ENCODE measurements at regions not wholly inside any gene's neighbourhood (a gene's known extent, or its start where the extent isn't known, plus 50 kb on each side); places are given as distances from the start of the nearest gene placed in this dataset.

GRCh38 chr6:163651915-163652668 is 237.6 kb downstream of the QKI start:
- no peak for DNase-seq (ENCODE audit: low spot score)

GRCh38 chr6:163651426-163651825 is 236.9 kb downstream of the QKI start:
- DNase-seq (ENCODE audit: low spot score): no peak

- DNase-seq (ENCODE audit: low spot score): no peak
Measured at GRCh38 chr6:163648868-163649267, 234.3 kb downstream of the QKI start.

- no peak for DNase-seq (ENCODE audit: low spot score)
Measured at GRCh38 chr6:163647624-163648023, 233.1 kb downstream of the QKI start.

- no peak for DNase-seq (ENCODE audit: low spot score)
Measured at GRCh38 chr6:163646866-163647265, 232.3 kb downstream of the QKI start.

GRCh38 chr6:163646133-163646532 is 231.6 kb downstream of the QKI start:
- DNase-seq (ENCODE audit: low spot score): no peak

GRCh38 chr6:163645560-163645959 is 231.0 kb downstream of the QKI start:
- DNase-seq (ENCODE audit: low spot score): no peak

- DNase-seq (ENCODE audit: low spot score): no peak
Measured at GRCh38 chr6:163643866-163644265, 229.3 kb downstream of the QKI start.

GRCh38 chr6:163641706-163642105 is 227.2 kb downstream of the QKI start:
- DNase-seq (ENCODE audit: low spot score): no peak

- no peak for DNase-seq (ENCODE audit: low spot score)
Measured at GRCh38 chr6:163640641-163641040, 226.1 kb downstream of the QKI start.

- no peak for DNase-seq (ENCODE audit: low spot score)
Measured at GRCh38 chr6:163637524-163637923, 223.0 kb downstream of the QKI start.

GRCh38 chr6:163635731-163636364 is 221.3 kb downstream of the QKI start:
- DNase-seq (ENCODE audit: low spot score): no peak

GRCh38 chr6:163635315-163635714 is 220.8 kb downstream of the QKI start:
- DNase-seq (ENCODE audit: low spot score): no peak

- DNase-seq (ENCODE audit: low spot score): no peak
Measured at GRCh38 chr6:163634211-163635171, 220.0 kb downstream of the QKI start.

- DNase-seq (ENCODE audit: low spot score): no peak
Measured at GRCh38 chr6:163630991-163631390, 216.5 kb downstream of the QKI start.

GRCh38 chr6:163630572-163630971 is 216.1 kb downstream of the QKI start:
- DNase-seq (ENCODE audit: low spot score): no peak

- DNase-seq (ENCODE audit: low spot score): no peak
Measured at GRCh38 chr6:163630096-163630495, 215.6 kb downstream of the QKI start.

Measured in HuH-7.5 (cell line).